Fibroblast of pulmonary artery (primary cell): ENCODE measurements at regions not wholly inside any gene's neighbourhood (a gene's known extent, or its start where the extent isn't known, plus 50 kb on each side); places are given as distances from the start of the nearest gene placed in this dataset.

Experiments used
- DNase-seq: peaks from one replicate; pipeline ENCODE4 v3.0.0-alpha.2; 2010; ENCODE audit warnings: low read depth
- H3K4me3 ChIP-seq: replicated peaks from 2 replicates; pipeline ENCODE4 v1.5.1; 2011; ENCODE audit warnings: low read depth, mild to moderate bottlenecking, control low read depth, low read length, moderate library complexity
- CTCF ChIP-seq: IDR thresholded peaks from 2 replicates; pipeline ENCODE4 v1.5.1; 2011; ENCODE audit warnings: mild to moderate bottlenecking, control low read depth, low read length, inconsistent platforms; ENCODE audit errors: missing control alignments

GRCh38 chr16:63195336-63195735 lies 1159.1 kb upstream of the CDH8 start:
- no peak for TF ChIP-seq CTCF
- DNase-seq, result no peak
- H3K4me3 ChIP-seq, result no peak overlapping the region

- no peak overlapping the region for H3K4me3 ChIP-seq
- no peak for DNase-seq
- no peak for TF ChIP-seq CTCF
Observed at GRCh38 chr16:63192980-63193379, 1156.7 kb upstream of the CDH8 start.

GRCh38 chr16:63188086-63188771 lies 1152.0 kb upstream of the CDH8 start:
- no peak for DNase-seq
- no peak for TF ChIP-seq CTCF
- H3K4me3 ChIP-seq, result no peak overlapping the region

GRCh38 chr16:63187638-63188037 lies 1151.4 kb upstream of the CDH8 start:
- no peak for DNase-seq
- no peak overlapping the region for H3K4me3 ChIP-seq
- no peak for TF ChIP-seq CTCF

- no peak for TF ChIP-seq CTCF
- DNase-seq, result no peak
- H3K4me3 ChIP-seq, result no peak overlapping the region
Observed at GRCh38 chr16:63185235-63185780, 1149.1 kb upstream of the CDH8 start.

- no peak for TF ChIP-seq CTCF
- no peak overlapping the region for H3K4me3 ChIP-seq
- no peak for DNase-seq
Observed at GRCh38 chr16:63183743-63184142, 1147.5 kb upstream of the CDH8 start.

GRCh38 chr16:63175313-63175712 lies 1139.1 kb upstream of the CDH8 start:
- DNase-seq, result no peak
- H3K4me3 ChIP-seq, result no peak overlapping the region

More at GRCh38 chr16:63175313-63175712, 1139.1 kb upstream of the CDH8 start:
- no peak for TF ChIP-seq CTCF
